ENCODE measurements at regions not wholly inside any gene's neighbourhood (a gene's known extent, or its start where the extent isn't known, plus 50 kb on each side); places are given as distances from the start of the nearest gene placed in this dataset.

GRCh38 chr2:106963893-106964292, 77.9 kb upstream of the ST6GAL2 start:
- TF ChIP-seq CTCF (IDR thresholded peaks at IDR 0.05; ENCODE audit: poor library complexity, severe bottlenecking), result no peak
- no peak for TF ChIP-seq POLR2AphosphoS5 (IDR thresholded peaks at IDR 0.05)
- no peak for TF ChIP-seq REST (IDR thresholded peaks at IDR 0.05; ENCODE audit: borderline replicate concordance)
